ENCODE measurements at regions not wholly inside any gene's neighbourhood (a gene's known extent, or its start where the extent isn't known, plus 50 kb on each side); places are given as distances from the start of the nearest gene placed in this dataset.

DNA sequence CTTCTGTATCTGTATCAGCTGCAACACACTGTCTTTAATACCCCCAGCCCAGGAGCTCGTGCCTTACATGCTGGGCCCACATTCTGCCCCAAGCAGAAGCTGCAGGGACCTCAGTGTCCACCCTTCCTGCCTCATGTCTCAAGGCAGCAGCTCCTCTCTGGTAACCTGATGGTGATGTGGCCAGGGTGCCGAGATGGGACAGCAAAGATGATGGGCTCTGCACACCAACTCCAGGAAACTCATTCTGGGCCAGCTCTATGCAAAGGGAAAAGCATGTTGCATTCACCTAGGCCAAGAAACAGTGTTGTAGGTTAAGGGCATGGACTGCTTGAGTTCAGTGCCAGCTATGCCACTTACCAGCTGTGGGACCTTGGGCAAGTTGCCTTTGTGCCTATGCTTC, 79.5 kb upstream of the PRR23C start:
- no CpG with 5 or more reads among the region's 2 CpGs for WGBS (ENCODE audit: extremely low coverage, insufficient read length, low lambda C conversion rate)
- H4K5ac ChIP-seq (ENCODE audit: insufficient read length, low read depth, low read length), result no peak overlapping the region
- no peaks in the 10 kb centered on the region for H3K9me3 ChIP-seq (ENCODE audit: control insufficient read depth, low read depth, low read length)
- H3K56ac ChIP-seq (ENCODE audit: insufficient read length, low read depth, low read length), result no peak overlapping the region
- no peak for DNase-seq
- H2AK5ac ChIP-seq (ENCODE audit: insufficient read length, low read length), result no peak overlapping the region
- no peaks in the 10 kb centered on the region for H3K27me3 ChIP-seq (ENCODE audit: insufficient read depth, low read length)
- no peaks in the 10 kb centered on the region for H3K79me1 ChIP-seq (ENCODE audit: insufficient read depth, low read depth, low read length, poor library complexity, severe bottlenecking)
- no peak overlapping the region for H3K4me2 ChIP-seq (ENCODE audit: insufficient read depth, insufficient read length, low read length)
- 0 out of 2 replicates have a peak overlapping the region, but pooled peaks have one; percentile 23 for H3K14ac ChIP-seq (ENCODE audit: insufficient read depth, low read length)
- no peaks in the 10 kb centered on the region for H3K79me2 ChIP-seq (ENCODE audit: insufficient read depth, low read length)
- no peak overlapping the region for H3K23ac ChIP-seq (ENCODE audit: insufficient read length, low read depth, low read length)
- H3K9ac ChIP-seq (ENCODE audit: extremely low read depth, insufficient read length, low read length), result no peak overlapping the region
- no peak overlapping the region for H3K4me3 Mint-ChIP-seq
- H2BK120ac ChIP-seq (ENCODE audit: low read depth, low read length, poor library complexity, severe bottlenecking), result no peak overlapping the region
- no peak overlapping the region for H3K27ac Mint-ChIP-seq
- no peaks in the 10 kb centered on the region for H3K36me3 Mint-ChIP-seq (ENCODE audit: insufficient read depth in 1 of 3, low read depth in 3 of 3)
- H2BK12ac ChIP-seq (ENCODE audit: insufficient read length, low read depth, low read length), result no peak overlapping the region
- H2AFZ ChIP-seq (ENCODE audit: low read length), result no peak overlapping the region
- H3K4me1 ChIP-seq (ENCODE audit: insufficient read depth, low read length), result no peaks in the 10 kb centered on the region
- H3K27me3 Mint-ChIP-seq (ENCODE audit: low read depth), result peaks cover 7% of the 10 kb centered on the region
- no peaks in the 10 kb centered on the region for H3K9me3 Mint-ChIP-seq
- H3K23me2 ChIP-seq (ENCODE audit: insufficient read length, low read depth, low read length, poor library complexity, severe bottlenecking), result no peaks in the 10 kb centered on the region
- no peak overlapping the region for H3K4ac ChIP-seq (ENCODE audit: low read depth, low read length)
- no peak overlapping the region for H3T11ph ChIP-seq (ENCODE audit: low read length)
- no peak overlapping the region for H2BK15ac ChIP-seq (ENCODE audit: low read depth, low read length)
- no peak overlapping the region for H2BK20ac ChIP-seq (ENCODE audit: low read depth, low read length, poor library complexity, severe bottlenecking)
- H4K91ac ChIP-seq (ENCODE audit: insufficient read length, low read depth, low read length), result no peak overlapping the region
- H3K4me1 Mint-ChIP-seq, result peaks cover 2 to 5% of the 10 kb centered on the region in 2 experiments; a peak in 3 of 4 replicates
- no peak overlapping the region for H3K18ac ChIP-seq (ENCODE audit: insufficient read length, low read depth, low read length)
- no peaks in the 10 kb centered on the region for H4K20me1 ChIP-seq (ENCODE audit: control insufficient read depth, insufficient read depth, insufficient read length)
- TF ChIP-seq, protein P1, sequence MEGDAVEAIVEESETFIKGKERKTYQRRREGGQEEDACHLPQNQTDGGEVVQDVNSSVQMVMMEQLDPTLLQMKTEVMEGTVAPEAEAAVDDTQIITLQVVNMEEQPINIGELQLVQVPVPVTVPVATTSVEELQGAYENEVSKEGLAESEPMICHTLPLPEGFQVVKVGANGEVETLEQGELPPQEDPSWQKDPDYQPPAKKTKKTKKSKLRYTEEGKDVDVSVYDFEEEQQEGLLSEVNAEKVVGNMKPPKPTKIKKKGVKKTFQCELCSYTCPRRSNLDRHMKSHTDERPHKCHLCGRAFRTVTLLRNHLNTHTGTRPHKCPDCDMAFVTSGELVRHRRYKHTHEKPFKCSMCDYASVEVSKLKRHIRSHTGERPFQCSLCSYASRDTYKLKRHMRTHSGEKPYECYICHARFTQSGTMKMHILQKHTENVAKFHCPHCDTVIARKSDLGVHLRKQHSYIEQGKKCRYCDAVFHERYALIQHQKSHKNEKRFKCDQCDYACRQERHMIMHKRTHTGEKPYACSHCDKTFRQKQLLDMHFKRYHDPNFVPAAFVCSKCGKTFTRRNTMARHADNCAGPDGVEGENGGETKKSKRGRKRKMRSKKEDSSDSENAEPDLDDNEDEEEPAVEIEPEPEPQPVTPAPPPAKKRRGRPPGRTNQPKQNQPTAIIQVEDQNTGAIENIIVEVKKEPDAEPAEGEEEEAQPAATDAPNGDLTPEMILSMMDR (conservative IDR thresholded peaks at IDR 0.05), result no peak
- no peak overlapping the region for H4K8ac ChIP-seq (replicated peaks; ENCODE audit: insufficient read length, low read depth, low read length)
- H2BK5ac ChIP-seq (ENCODE audit: insufficient read length, low read length), result no peak overlapping the region
- no peak overlapping the region for H3K27ac ChIP-seq (ENCODE audit: insufficient read length, low read depth, low read length)
